ENCODE measurements at regions not wholly inside any gene's neighbourhood (a gene's known extent, or its start where the extent isn't known, plus 50 kb on each side); places are given as distances from the start of the nearest gene placed in this dataset.

DNA sequence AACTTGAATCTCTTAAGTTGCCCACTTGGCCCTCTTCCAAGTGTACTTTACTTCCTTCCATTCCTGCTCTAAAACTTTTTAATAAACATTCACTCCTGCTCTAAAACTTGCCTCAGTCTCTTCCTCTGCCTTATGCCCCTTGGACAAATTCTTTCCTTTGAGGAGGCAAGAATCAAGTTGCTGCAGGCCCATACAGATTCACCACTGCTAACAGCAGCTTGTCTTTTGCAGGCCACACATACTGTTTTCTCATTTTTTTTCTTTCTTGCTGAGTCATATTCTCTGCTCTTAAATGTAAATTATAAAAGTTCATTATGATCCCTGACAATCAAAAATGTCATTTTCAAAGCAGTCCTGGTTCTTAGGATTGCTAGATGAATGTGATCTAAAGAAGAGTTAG lies 1820.8 kb upstream of the FLRT2 start:
- TF ChIP-seq, protein P1, sequence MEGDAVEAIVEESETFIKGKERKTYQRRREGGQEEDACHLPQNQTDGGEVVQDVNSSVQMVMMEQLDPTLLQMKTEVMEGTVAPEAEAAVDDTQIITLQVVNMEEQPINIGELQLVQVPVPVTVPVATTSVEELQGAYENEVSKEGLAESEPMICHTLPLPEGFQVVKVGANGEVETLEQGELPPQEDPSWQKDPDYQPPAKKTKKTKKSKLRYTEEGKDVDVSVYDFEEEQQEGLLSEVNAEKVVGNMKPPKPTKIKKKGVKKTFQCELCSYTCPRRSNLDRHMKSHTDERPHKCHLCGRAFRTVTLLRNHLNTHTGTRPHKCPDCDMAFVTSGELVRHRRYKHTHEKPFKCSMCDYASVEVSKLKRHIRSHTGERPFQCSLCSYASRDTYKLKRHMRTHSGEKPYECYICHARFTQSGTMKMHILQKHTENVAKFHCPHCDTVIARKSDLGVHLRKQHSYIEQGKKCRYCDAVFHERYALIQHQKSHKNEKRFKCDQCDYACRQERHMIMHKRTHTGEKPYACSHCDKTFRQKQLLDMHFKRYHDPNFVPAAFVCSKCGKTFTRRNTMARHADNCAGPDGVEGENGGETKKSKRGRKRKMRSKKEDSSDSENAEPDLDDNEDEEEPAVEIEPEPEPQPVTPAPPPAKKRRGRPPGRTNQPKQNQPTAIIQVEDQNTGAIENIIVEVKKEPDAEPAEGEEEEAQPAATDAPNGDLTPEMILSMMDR (IDR thresholded peaks at IDR 0.05; ENCODE audit: poor library complexity) = no peak
- no peak for TF ChIP-seq EZH2 (IDR thresholded peaks at IDR 0.05; ENCODE audit: borderline replicate concordance)
